ENCODE measurements at regions not wholly inside any gene's neighbourhood (a gene's known extent, or its start where the extent isn't known, plus 50 kb on each side); places are given as distances from the start of the nearest gene placed in this dataset.

DNA sequence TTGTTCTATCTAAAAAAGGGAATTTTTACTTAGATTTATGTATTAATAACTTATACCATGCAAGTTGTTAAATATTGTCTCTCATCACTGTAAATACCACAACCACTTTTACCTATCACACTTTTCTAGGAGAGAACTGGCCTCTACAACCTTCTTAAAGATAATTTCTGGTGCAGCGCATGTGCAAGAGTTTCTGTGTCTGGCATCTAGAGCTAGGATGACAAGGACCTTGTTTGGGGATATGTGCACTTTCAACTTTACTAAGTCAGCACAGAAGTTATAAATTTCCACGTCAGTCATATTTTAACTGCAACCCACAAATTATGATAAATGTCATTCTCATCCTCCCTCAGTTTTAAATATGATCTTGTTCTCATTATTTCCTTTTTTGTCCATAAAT, 156.9 kb upstream of the ADCY1 start:
- H3K27me3 ChIP-seq = no peaks in the 10 kb centered on the region
- intact Hi-C loops (cut with DNase I; ENCODE audit: low total_unique reads) = no loop called here
- DNase-seq (ENCODE audit: low spot score in 2 of 2) = no peak
- no peaks in the 10 kb centered on the region for H3K4me1 ChIP-seq
- TF ChIP-seq CTCF (IDR thresholded peaks at IDR 0.05) (no peak), POLR2AphosphoS5 (IDR thresholded peaks at IDR 0.05) (no peak), POLR2A (IDR thresholded peaks at IDR 0.05) (no peak)
- H3K27ac ChIP-seq = no peak overlapping the region
- H3K36me3 ChIP-seq = no peaks in the 10 kb centered on the region
- H3K4me3 ChIP-seq = no peak overlapping the region
- H3K9me3 ChIP-seq = peaks cover 0 to 3% of the 10 kb centered on the region in 2 donors

- peaks cover 0 to under 1% of the 10 kb centered on the region in 2 donors for H3K9me3 ChIP-seq
- H3K4me3 ChIP-seq = no peak overlapping the region
- no peak overlapping the region for H3K27ac ChIP-seq
- no peaks in the 10 kb centered on the region for H3K36me3 ChIP-seq
- DNase-seq (ENCODE audit: low spot score in 2 of 2) = no peak
- no peaks in the 10 kb centered on the region for H3K27me3 ChIP-seq
- no peaks in the 10 kb centered on the region for H3K4me1 ChIP-seq
- intact Hi-C loops (cut with DNase I; ENCODE audit: low total_unique reads) = no loop called here
- TF ChIP-seq POLR2AphosphoS5 (IDR thresholded peaks at IDR 0.05) (no peak), CTCF (IDR thresholded peaks at IDR 0.05) (no peak), POLR2A (IDR thresholded peaks at IDR 0.05) (no peak)
Measured at GRCh38 chr7:45417735-45418134, 156.4 kb upstream of the ADCY1 start.

DNA sequence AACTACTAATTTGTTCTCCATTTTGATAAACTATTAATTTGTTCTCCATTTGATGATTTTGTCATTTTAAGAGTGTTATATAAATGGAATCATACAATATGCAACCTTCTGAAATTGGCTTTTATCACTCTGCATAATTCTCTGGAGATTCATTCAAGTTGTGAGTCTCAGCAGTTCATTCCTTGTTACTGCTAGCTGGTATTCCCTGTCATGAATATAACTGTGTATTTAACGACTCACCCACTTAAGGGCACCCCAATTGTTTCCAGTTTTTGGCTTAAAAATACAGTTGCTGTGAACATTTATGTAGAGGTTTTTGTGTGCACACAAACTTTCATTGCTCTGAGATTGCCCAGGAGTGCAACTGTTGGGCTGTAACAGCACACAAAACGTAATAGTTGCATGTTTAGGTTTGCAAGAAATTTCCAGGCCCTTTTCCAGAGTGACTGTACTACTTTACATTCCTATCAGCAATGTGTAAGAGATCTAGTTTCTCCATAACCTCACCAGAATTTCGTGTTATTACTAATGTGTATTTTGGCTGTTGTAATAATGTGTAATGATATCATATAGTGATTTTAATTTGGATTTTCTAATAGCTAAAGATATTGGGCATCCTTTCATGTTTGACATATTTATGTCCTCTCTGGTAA, 153.2 kb upstream of the ADCY1 start:
- Histone ChIP-seq H3K27ac (no peak overlapping the region), H3K36me3 (no peaks in the 10 kb centered on the region), H3K9me3 (no peaks in the 10 kb centered on the region), H3K4me1 (no peaks in the 10 kb centered on the region), H3K27me3 (no peaks in the 10 kb centered on the region), H3K4me3 (no peak overlapping the region)
- DNase-seq (ENCODE audit: low spot score in 2 of 2) = no peak
- intact Hi-C loops (cut with DNase I; ENCODE audit: low total_unique reads) = no loop called here
- TF ChIP-seq POLR2AphosphoS5 (IDR thresholded peaks at IDR 0.05) (no peak), CTCF (IDR thresholded peaks at IDR 0.05) (no peak), POLR2A (IDR thresholded peaks at IDR 0.05) (no peak)

DNA sequence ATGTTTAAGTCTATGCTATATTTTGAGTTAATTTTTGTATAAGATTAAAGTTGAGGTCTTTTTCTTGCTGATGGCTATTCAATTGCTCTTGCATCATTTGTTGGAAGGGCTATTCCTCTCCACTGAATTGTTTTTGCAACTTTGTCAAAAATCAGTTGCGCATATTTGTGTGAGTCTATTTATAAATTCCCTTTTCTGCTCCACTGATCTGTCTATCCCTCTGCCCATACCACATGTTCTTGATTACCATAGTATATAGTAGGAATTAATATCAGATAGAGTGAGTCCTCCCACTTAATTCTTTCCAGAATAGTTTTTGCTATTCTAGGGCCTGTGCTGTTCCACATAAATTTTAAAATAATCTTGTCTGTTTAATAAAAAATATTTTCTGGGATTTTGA, 152.4 kb upstream of the ADCY1 start:
- no peak overlapping the region for H3K4me3 ChIP-seq
- no peaks in the 10 kb centered on the region for H3K9me3 ChIP-seq
- no peak for TF ChIP-seq CTCF (IDR thresholded peaks at IDR 0.05)
- intact Hi-C loops (cut with DNase I; ENCODE audit: low total_unique reads) = no loop called here
- no peaks in the 10 kb centered on the region for H3K36me3 ChIP-seq
- H3K4me1 ChIP-seq = no peaks in the 10 kb centered on the region
- no peak overlapping the region for H3K27ac ChIP-seq
- DNase-seq (ENCODE audit: low spot score in 2 of 2) = no peak
- no peaks in the 10 kb centered on the region for H3K27me3 ChIP-seq

DNA sequence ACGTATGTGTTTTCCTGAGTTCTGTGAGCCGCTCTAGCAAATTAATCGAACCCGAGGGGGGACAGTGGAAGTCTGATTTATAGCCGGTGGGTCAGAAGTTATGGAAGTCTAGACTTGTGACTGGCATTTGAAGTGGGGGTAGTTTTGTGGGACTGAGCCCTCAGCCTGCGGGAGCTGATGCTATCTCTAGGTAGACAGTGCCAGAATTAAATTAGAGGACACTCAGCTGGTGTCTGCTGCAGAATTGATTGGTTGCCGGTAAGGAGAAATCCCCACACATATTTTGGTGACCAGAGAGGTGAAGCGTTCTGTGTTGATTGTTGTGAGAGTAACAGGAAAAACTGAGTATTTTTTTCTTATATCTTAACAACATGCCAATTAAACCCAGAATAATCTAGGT, 143.8 kb upstream of the ADCY1 start:
- Histone ChIP-seq H3K27me3 (no peaks in the 10 kb centered on the region), H3K4me3 (no peak overlapping the region), H3K4me1 (no peaks in the 10 kb centered on the region), H3K27ac (no peak overlapping the region), H3K9me3 (no peaks in the 10 kb centered on the region), H3K36me3 (no peaks in the 10 kb centered on the region)
- TF ChIP-seq CTCF (IDR thresholded peaks at IDR 0.05) (no peak), POLR2A (IDR thresholded peaks at IDR 0.05) (no peak), POLR2AphosphoS5 (IDR thresholded peaks at IDR 0.05) (no peak)
- no peak for DNase-seq (ENCODE audit: low spot score in 2 of 2)
- intact Hi-C loops (cut with DNase I; ENCODE audit: low total_unique reads) = no loop called here
